ENCODE measurements at regions not wholly inside any gene's neighbourhood (a gene's known extent, or its start where the extent isn't known, plus 50 kb on each side); places are given as distances from the start of the nearest gene placed in this dataset.
"Not testable (repeated sequence)": the region's sequence is repeated elsewhere in the genome, so short reads cannot be mapped to it uniquely, and the experiment has no call there.

- no peak for DNase-seq
Measured at GRCh38 chr16:82295290-82296201, 125.5 kb upstream of the MPHOSPH6 start.

GRCh38 chr16:82293671-82294070, 123.6 kb upstream of the MPHOSPH6 start:
- DNase-seq = no peak

DNA sequence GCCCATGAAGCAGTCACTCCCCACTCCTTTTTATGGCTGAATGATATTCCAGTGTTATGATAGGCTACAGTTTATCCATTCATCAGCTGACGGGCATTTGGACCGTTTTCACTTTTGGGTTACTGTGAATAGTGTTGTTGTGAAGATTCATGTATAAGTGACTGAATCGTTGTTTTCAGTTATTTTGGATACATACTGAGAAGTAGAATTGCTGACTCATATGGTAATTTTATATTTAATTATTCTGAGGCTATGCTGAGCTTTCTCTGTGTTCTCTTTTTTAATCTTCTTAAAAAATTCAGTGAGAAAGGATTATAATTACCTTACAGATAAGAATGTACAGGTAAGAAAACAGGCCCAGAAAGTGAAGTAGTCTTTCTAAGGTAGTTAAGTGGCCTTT, 117.9 kb upstream of the MPHOSPH6 start:
- DNase-seq = no peak

DNA sequence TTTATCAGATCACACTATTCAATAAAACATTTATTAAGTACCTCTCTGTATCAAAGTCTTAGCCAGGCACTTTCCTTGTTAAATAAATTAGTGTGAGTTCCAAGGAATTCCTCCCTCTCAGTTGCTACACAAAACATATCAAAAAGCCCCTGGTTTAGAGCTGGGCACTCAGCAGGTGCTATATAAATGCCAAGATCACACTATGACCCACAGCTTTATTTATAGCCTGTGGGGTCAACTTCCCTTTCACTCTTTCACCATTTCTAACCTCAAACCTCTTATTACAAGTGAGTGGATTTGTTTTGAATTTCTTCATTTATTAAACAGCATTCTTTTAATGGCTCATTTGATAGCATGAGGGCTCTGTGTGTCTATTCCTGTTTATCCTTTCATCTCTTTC, 112.6 kb upstream of the MPHOSPH6 start:
- no peak for DNase-seq

- no peak for DNase-seq
Measured at GRCh38 chr16:82281544-82281943, 111.5 kb upstream of the MPHOSPH6 start.

GRCh38 chr16:82280867-82281266, 110.8 kb upstream of the MPHOSPH6 start:
- no peak for DNase-seq

GRCh38 chr16:82275349-82275748, 105.3 kb upstream of the MPHOSPH6 start:
- DNase-seq = not testable (repeated sequence)

GRCh38 chr16:82271636-82272035, 101.6 kb upstream of the MPHOSPH6 start:
- DNase-seq = no peak

- DNase-seq = not testable (repeated sequence)
Measured at GRCh38 chr16:82267675-82268074, 97.7 kb upstream of the MPHOSPH6 start.

GRCh38 chr16:82265809-82266208, 95.8 kb upstream of the MPHOSPH6 start:
- no peak for DNase-seq

DNA sequence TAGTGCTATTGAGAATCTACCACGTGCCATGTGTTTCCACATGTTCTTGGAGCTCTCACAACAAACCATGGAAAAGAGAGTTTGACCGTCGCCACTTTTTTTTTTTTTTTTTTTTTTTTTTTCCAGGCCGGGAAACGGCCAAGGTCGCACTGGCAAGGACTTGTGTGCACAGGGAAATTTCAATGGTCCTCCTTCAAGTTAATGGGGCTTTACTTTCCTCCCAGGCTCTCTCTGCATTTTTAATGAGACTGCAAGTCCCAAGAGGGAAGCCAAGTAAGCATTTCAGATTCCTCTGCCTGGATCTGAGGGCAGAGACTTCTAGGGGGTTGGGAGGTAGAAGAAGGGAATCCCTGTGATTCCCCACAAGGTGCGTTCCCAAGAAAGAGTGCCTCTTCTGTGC, 94.7 kb upstream of the MPHOSPH6 start:
- no peak for DNase-seq

DNA sequence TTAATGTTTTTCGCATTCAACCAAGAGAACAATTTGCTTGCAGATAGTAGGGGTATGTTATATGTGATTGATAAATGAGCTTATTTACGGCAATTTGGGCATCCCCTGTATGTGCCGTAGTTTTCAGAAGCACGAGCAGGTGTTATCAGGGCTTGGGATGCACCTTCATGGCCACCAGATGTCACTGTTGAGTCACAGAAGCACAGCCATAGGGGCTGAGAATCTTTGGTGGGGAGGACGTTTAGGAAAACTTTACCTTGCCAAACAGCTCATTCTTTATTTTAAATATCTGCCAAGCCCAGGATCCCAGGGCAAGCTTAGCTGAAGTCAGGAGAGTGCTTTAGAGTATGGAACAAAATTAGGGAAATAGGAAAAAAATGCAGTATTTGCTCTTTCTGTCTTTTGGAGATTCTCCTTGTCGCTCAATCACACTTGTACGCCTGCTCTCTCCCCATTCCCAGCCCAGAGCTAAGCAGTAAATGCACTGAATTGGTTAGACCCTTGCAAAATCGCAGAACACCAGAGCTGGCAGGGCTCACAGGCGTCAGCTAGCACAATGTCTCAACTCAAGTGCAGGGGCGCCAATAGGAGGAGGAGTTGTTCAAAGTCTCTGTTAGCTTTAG, 93.6 kb upstream of the MPHOSPH6 start:
- peak; percentile 58 for DNase-seq

DNA sequence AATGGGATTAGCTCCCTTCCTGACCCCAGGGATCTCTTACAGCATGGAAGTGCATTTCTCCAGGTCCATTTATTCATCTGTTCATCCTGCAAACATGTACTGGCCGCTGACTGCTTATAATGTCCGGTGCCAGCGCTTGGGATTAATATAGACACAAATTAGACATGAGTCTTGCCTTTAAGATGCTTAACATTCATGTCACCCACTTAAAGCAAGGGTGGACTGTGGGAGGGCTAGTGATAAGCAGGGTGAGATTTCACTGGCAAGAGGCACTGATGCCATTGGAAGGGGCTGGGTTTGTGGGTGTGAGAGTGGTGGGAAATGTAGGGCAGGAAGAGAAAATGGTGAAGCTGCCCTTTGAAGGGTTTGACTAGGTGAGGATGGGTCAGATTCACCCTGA, 92.2 kb upstream of the MPHOSPH6 start:
- no peak for DNase-seq

DNA sequence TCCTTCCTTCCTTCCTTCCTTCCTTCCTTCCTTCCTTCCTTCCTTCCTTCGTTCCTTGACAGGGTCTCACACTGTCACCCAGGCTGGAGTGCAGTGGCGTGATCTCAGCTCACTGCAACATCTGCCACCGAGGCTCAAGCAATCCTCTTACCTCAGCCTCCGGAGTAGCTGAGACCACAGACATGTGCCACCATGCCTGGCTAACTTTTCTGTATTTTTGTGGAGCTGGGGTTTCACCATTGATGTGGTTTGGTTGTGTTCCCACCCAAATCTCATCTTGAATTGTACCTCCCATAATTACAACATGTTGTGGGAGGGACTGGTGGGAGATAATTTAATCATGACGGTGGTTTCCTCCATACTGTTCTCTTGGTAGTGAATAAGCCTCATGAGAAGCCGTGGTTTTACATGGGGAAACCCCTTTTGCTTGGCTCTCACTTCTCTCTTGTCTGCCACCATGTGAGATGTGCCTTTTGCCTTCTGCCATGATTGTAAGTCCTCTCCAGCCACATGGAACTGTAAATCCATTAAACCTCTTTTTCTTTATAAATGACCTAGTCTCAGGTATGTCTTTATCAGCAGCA, 90.3 kb upstream of the MPHOSPH6 start:
- DNase-seq = no peak

GRCh38 chr16:82259731-82260130, 89.7 kb upstream of the MPHOSPH6 start:
- DNase-seq = no peak

GRCh38 chr16:82257990-82258389, 88.0 kb upstream of the MPHOSPH6 start:
- no peak for DNase-seq

GRCh38 chr16:82252582-82252981, 82.6 kb upstream of the MPHOSPH6 start:
- DNase-seq = no peak

DNA sequence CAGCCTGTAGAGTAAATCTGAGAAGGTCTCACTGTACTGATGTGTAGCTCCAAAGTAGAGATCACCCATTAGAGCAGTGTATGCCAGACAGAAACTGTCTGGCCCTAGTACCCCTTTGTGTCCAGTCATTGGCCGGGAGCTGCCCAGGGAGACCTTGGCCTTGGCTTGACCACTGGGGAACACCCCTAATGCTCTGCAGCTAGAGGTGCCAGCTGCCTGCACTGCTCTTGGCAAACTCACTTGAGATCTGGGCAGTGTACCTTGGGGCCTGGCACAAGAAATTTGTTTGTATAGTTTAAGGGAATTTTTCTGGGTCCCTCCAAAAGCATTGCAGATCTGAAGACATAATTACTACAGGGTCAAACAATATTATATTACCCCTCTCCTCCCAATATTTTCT, 78.7 kb upstream of the MPHOSPH6 start:
- no peak for DNase-seq

- DNase-seq = no peak
Measured at GRCh38 chr16:82248012-82248656, 78.1 kb upstream of the MPHOSPH6 start.

- DNase-seq = no peak
Measured at GRCh38 chr16:82242201-82242600, 72.2 kb upstream of the MPHOSPH6 start.

DNA sequence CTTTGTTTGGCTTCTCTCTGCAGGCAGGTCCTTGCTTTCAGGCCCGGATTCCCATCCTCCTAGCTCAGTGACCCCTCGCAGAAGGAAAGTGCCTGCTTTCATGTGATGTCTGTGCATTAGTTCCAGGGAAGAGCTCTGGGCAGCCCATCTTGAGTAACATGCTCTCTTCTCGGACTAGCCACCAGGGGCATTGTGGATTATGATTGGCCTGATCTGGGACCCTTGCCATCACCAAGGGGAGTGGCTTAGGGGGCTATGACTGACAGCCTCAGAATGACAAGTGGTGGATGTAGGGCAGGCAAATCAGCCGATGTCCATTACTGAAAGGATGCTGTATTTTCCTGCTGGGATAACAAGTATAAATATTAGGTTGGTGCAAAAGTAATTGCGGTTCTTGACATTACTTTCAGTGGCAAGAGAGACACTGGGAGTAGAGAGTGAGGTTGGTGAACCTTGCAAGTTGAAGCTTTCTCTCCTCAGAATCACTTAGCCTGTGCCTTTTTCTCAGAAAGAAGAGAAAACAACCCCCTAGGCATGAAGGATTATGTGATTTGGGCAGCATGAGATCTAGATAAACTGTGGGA, 71.5 kb upstream of the MPHOSPH6 start:
- DNase-seq = no peak

GRCh38 chr16:82240111-82240510, 70.1 kb upstream of the MPHOSPH6 start:
- peak; percentile 17 for DNase-seq

DNA sequence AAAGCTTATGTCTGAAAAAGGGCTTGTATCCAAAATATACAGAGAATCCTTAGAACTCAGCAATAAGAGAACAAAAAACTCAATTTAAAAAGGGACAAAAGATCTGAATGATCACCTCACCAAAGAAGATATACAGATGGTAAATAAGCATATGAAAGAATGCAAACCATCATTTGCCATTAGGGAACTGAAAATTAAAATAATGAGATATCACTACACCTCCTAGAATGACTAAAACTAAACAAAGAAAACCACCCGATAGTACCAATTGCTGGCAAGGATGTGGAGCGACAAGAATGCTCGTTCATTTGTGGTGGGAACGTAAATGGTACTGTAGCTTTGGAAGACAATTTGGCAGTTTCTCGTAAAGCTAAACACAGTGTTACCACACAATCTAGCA, 66.9 kb upstream of the MPHOSPH6 start:
- no peak for DNase-seq

All from fibroblast of upper back skin (primary cell).